ENCODE measurements at regions not wholly inside any gene's neighbourhood (a gene's known extent, or its start where the extent isn't known, plus 50 kb on each side); places are given as distances from the start of the nearest gene placed in this dataset.

- TF ChIP-seq, protein P1, sequence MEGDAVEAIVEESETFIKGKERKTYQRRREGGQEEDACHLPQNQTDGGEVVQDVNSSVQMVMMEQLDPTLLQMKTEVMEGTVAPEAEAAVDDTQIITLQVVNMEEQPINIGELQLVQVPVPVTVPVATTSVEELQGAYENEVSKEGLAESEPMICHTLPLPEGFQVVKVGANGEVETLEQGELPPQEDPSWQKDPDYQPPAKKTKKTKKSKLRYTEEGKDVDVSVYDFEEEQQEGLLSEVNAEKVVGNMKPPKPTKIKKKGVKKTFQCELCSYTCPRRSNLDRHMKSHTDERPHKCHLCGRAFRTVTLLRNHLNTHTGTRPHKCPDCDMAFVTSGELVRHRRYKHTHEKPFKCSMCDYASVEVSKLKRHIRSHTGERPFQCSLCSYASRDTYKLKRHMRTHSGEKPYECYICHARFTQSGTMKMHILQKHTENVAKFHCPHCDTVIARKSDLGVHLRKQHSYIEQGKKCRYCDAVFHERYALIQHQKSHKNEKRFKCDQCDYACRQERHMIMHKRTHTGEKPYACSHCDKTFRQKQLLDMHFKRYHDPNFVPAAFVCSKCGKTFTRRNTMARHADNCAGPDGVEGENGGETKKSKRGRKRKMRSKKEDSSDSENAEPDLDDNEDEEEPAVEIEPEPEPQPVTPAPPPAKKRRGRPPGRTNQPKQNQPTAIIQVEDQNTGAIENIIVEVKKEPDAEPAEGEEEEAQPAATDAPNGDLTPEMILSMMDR (IDR thresholded peaks at IDR 0.05): no peak
- no peak for TF ChIP-seq POLR2A (IDR thresholded peaks at IDR 0.05)
Measured at GRCh38 chr5:61837788-61838187, 468.2 kb upstream of the KIF2A start.

Measured in lower leg skin (tissue), 3 donors.